EL (cell line): ENCODE measurements at regions not wholly inside any gene's neighbourhood (a gene's known extent, or its start where the extent isn't known, plus 50 kb on each side); places are given as distances from the start of the nearest gene placed in this dataset.

ENCODE experiments used
- DNase-seq: peaks from one replicate; pipeline ENCODE4 v3.0.0-alpha.2; 2016

GRCh38 chr14:97539884-97540283 lies 742.7 kb downstream of the VRK1 start:
- no peak for DNase-seq

- DNase-seq: no peak
These were observed 746.0 kb downstream of the VRK1 start for GRCh38 chr14:97543221-97543620.

- DNase-seq: no peak
These were observed 746.6 kb downstream of the VRK1 start for GRCh38 chr14:97543816-97544215.

GRCh38 chr14:97544571-97544970 lies 747.4 kb downstream of the VRK1 start:
- no peak for DNase-seq

- DNase-seq: no peak
These were observed 749.5 kb downstream of the VRK1 start for GRCh38 chr14:97546491-97547230.

GRCh38 chr14:97550463-97550862 lies 753.3 kb downstream of the VRK1 start:
- no peak for DNase-seq

GRCh38 chr14:97554597-97554996 lies 757.4 kb downstream of the VRK1 start:
- DNase-seq: no peak

GRCh38 chr14:97564334-97564733 lies 767.2 kb downstream of the VRK1 start:
- no peak for DNase-seq

GRCh38 chr14:97571201-97571600 lies 774.0 kb downstream of the VRK1 start:
- no peak for DNase-seq

GRCh38 chr14:97571866-97572555 lies 774.8 kb downstream of the VRK1 start:
- no peak for DNase-seq

GRCh38 chr14:97572583-97573458 lies 775.6 kb downstream of the VRK1 start:
- no peak for DNase-seq

GRCh38 chr14:97575677-97576076 lies 778.5 kb downstream of the VRK1 start:
- no peak for DNase-seq

- DNase-seq: no peak
These were observed 781.9 kb downstream of the VRK1 start for GRCh38 chr14:97578982-97579548.

GRCh38 chr14:97581016-97581415 lies 783.8 kb downstream of the VRK1 start:
- DNase-seq: no peak

- DNase-seq: no peak
These were observed 784.8 kb downstream of the VRK1 start for GRCh38 chr14:97582022-97582421.

GRCh38 chr14:97584528-97584927 lies 787.3 kb downstream of the VRK1 start:
- no peak for DNase-seq

GRCh38 chr14:97592341-97592980 lies 795.3 kb downstream of the VRK1 start:
- no peak for DNase-seq

- DNase-seq: no peak
These were observed 797.1 kb downstream of the VRK1 start for GRCh38 chr14:97594306-97594705.

- no peak for DNase-seq
These were observed 805.4 kb downstream of the VRK1 start for GRCh38 chr14:97602438-97603117.

GRCh38 chr14:97603201-97603600 lies 806.0 kb downstream of the VRK1 start:
- no peak for DNase-seq

GRCh38 chr14:97604731-97605130 lies 807.5 kb downstream of the VRK1 start:
- no peak for DNase-seq

GRCh38 chr14:97618401-97618800 lies 821.2 kb downstream of the VRK1 start:
- no peak for DNase-seq
